Lower leg skin (tissue), 4 donors: ENCODE measurements at regions not wholly inside any gene's neighbourhood (a gene's known extent, or its start where the extent isn't known, plus 50 kb on each side); places are given as distances from the start of the nearest gene placed in this dataset.

ENCODE experiments used
- DNase-seq, 2 donors: peaks; one replicate each; pipeline ENCODE4 v3.0.0-alpha.2; 2019; ENCODE audit warnings: low spot score in 2 of 2
- H3K4me3 ChIP-seq: fragments of 200-600 bp; sonication (generic); 2 replicates; pipeline ENCODE4 v1.5.1; 2017; ENCODE audit warnings: mild to moderate bottlenecking, low read depth; ENCODE audit not compliant: poor library complexity, severe bottlenecking
- CTCF ChIP-seq, 3 donors: fragments of 450-650 bp; IDR thresholded peaks; one replicate each; pipeline ENCODE4 v1.5.1; 2016; ENCODE audit warnings: antibody characterized with exemption in 3 of 3, mild to moderate bottlenecking in 3 of 3, moderate library complexity in 2 of 3
- POLR2A ChIP-seq, 2 donors: fragments of 450-650 bp; IDR thresholded peaks; one replicate each; pipeline ENCODE4 v1.6.1; 2016 to 2017; ENCODE audit warnings: antibody characterized with exemption in 2 of 2, mild to moderate bottlenecking in 1 of 2, moderate library complexity in 1 of 2
- WGBS, 2 donors: methylation state at CpG; one replicate each; pipeline ENCODE4 v1.1.5; 2018; 5-methylcytosine and 5-hydroxymethylcytosine counted together
- intact Hi-C: fragments of 100-400 bp; cut with DNase I; formaldehyde crosslinking; loops from one replicate; pipeline ENCODE4 v1.15.0; 2023; ENCODE audit warnings: low total_unique reads

DNA sequence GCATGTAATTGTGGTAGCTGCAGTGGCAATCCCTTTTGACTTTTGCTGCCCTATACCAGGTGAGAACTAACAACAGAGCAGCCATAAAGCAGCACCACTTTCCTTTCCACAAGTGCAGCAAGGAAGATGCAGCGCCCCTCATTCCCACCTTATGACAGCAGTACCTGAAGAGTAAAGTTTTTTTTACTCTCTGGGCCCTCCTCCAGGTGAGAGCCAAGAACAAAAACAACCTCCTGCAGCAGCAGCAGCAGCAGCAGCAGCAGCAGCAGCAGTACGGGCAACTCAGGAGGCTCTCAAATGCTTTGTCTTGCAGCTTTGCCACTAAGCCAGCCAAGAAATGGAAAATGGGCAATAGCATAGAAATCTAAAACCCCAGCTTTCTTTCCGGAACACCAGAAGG is 397.5 kb downstream of the FIGN start:
- H3K4me3 ChIP-seq: no peak overlapping the region
- TF ChIP-seq CTCF (IDR thresholded peaks at IDR 0.05) (no peak), POLR2A (IDR thresholded peaks at IDR 0.05) (no peak)
- WGBS, 2 donors: 76 to 87% methylated on average over 3 of the region's 3 CpGs
- intact Hi-C loops: no loop called here
- DNase-seq: no peak

GRCh38 chr2:163324677-163325076 is 411.1 kb downstream of the FIGN start:
- intact Hi-C loops: no loop called here
- TF ChIP-seq CTCF (IDR thresholded peaks at IDR 0.05): no peak
- TF ChIP-seq POLR2A (IDR thresholded peaks at IDR 0.05): no peak
- no peak overlapping the region for H3K4me3 ChIP-seq
- 53 to 55% methylated on average over 2 of the region's 2 CpGs for WGBS, 2 donors
- no peak for DNase-seq

DNA sequence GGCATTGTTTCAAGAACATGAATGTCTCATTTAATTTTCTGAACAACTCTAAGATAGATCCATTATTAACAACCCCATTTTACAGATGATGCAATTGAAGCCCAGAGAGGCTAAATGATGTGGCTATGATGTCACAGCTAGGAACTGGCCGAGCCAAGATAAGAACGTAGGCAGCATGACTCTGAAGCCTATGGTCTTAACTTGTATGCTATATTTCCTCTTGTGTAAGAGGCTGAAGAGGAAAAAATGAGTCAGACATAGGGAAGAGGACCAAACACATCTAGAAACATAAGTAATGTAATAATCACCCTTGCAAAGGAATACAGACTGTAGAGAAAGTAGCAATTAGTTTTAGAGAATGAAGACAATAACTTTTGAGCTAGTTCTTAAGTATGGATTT is 416.8 kb downstream of the FIGN start:
- H3K4me3 ChIP-seq: no peak overlapping the region
- WGBS, 2 donors: 42 to 74% methylated on average over 2 of the region's 2 CpGs
- no peak for TF ChIP-seq CTCF (IDR thresholded peaks at IDR 0.05)
- no peak for TF ChIP-seq POLR2A (IDR thresholded peaks at IDR 0.05)
- DNase-seq: no peak
- intact Hi-C loops: no loop called here

DNA sequence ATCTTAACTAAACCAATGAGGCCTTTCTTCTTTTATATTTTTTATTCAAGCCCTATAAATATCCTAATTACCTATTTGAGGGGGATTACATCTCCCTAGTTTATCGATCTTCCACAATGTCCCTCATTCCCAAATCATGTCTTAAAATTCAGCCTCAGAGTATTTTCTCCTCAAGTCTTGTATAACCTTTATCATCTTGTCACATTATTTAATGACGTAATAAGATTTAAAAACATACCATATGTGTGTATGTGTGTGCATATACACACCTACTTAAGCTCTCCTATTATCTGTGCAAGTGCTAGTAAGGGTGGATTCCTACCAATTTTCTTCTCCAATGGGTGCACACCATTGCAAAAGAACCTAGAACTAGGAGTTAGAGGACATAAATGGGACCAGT is 421.1 kb downstream of the FIGN start:
- no peak overlapping the region for H3K4me3 ChIP-seq
- 64 to 93% methylated on average over 2 of the region's 2 CpGs for WGBS, 2 donors
- TF ChIP-seq POLR2A (IDR thresholded peaks at IDR 0.05) (no peak), CTCF (IDR thresholded peaks at IDR 0.05) (no peak)
- intact Hi-C loops: no loop called here
- no peak for DNase-seq

DNA sequence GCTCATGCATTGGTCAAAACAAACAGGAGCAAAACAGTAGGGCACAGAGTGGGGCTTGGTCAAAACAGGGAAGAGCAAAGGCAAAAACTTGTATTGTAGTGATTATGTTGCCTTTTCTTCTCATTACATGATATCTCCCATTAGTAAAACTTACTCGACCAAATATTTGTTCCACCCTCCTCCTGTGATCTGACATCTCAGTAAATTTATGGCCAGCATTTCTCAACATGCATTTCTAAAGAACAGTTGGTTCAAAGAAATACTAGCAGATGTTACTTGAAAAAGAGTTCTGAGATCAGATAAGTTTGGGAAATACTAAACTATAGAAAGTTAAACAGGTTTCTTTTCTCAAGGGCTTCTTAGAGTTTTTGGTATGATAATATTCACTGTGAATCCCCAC is 423.1 kb downstream of the FIGN start:
- no peak overlapping the region for H3K4me3 ChIP-seq
- WGBS, 2 donors: 6 to 13% methylated on average over 1 of the region's 1 CpG
- no peak for TF ChIP-seq POLR2A (IDR thresholded peaks at IDR 0.05)
- no peak for TF ChIP-seq CTCF (IDR thresholded peaks at IDR 0.05)
- DNase-seq: no peak
- intact Hi-C loops: no loop called here

- 87 to 90% methylated on average over 4 of the region's 4 CpGs for WGBS, 2 donors
- H3K4me3 ChIP-seq: no peak overlapping the region
- intact Hi-C loops: no loop called here
- TF ChIP-seq POLR2A (IDR thresholded peaks at IDR 0.05): no peak
- no peak for TF ChIP-seq CTCF (IDR thresholded peaks at IDR 0.05)
- no peak for DNase-seq
These were observed 429.2 kb downstream of the FIGN start for GRCh38 chr2:163306647-163307046.
